HCT116 (cell line): ENCODE measurements at regions not wholly inside any gene's neighbourhood (a gene's known extent, or its start where the extent isn't known, plus 50 kb on each side); places are given as distances from the start of the nearest gene placed in this dataset.

Source experiments
- ATAC-seq: fragments of 200-7000 bp; cut with Tn5 transposase; 2 replicates; pipeline ENCODE4 v1.9.1; 2020; ENCODE audit warnings: mild to moderate bottlenecking, moderate library complexity
- BruUV-seq: library from RNA; stranded (reverse); fragments of 400-500 nt; replicated peaks from 2 replicates; lab custom pipeline; 2021; lab: Mats Ljungman, UMichigan
- CTCF ChIA-PET: fragments of 300-600 bp; sonication (Branson Sonifier 250); formaldehyde crosslinking; loops from one replicate; lab custom pipeline; 2021; ENCODE audit warnings: antibody characterized with exemption; lab: Charles Lee
- POLR2A ChIA-PET: fragments of 300-600, 350-600 bp; sonication (Branson Sonifier 250); formaldehyde crosslinking; loops from one replicate; lab custom pipeline; 2021; ENCODE audit warnings: antibody characterized with exemption; lab: Charles Lee
- RAD21 ChIA-PET, 2 experiments: fragments of 300-600 bp; sonication (Branson Sonifier 250); formaldehyde crosslinking; loops; one replicate each; lab custom pipeline; 2023; ENCODE audit warnings: low total read pairs in 2 of 2; ENCODE audit not compliant: uncharacterized antibody in 2 of 2, unreplicated experiment in 2 of 2, low non-redundant PET in 1 of 2; lab: Charles Lee
- DNase-seq: peaks from one replicate; pipeline ENCODE4 v3.0.0-alpha.2; 2010; ENCODE audit warnings: low read depth, low spot score
- H2AFZ ChIP-seq: fragments of 200-600 bp; shearing (Covaris generic), sonication (generic); 2 replicates; pipeline ENCODE4 v1.6.1; 2017; ENCODE audit warnings: low read depth, mixed run types, mixed read lengths, antibody characterized with exemption, low read length; ENCODE audit not compliant: poor library complexity, severe bottlenecking
- H3K27ac ChIP-seq: 2 replicates; pipeline ENCODE4 v1.5.1; 2012; ENCODE audit warnings: low read depth, low read length
- H3K27me3 ChIP-seq: fragments of 200-600 bp; sonication (generic); 2 replicates; pipeline ENCODE4 v1.6.1; 2016; ENCODE audit warnings: mixed run types, low read length, mixed read lengths; ENCODE audit not compliant: insufficient read depth
- H3K36me3 ChIP-seq, 2 experiments: fragments of 200-500 bp in 1 of 2; fragments of 200-600 bp in 1 of 2; sonication (Bioruptor generic) in 1 of 2; sonication (generic) in 1 of 2; 2 replicates each; pipeline versions ENCODE4 v1.5.1 to v1.6.1; 2014 to 2016; ENCODE audit warnings: low read length in 2 of 2, inconsistent platforms in 1 of 2, mixed read lengths in 1 of 2, mixed run types in 1 of 2; ENCODE audit not compliant: insufficient read depth in 2 of 2, control insufficient read depth in 1 of 2
- H3K4me1 ChIP-seq, 2 experiments: fragments of 200-600 bp in 1 of 2; sonication (generic) in 1 of 2; 2 replicates each; pipeline versions ENCODE4 v1.5.1 to v1.6.1; 2012 to 2017; ENCODE audit warnings: low read length in 2 of 2, inconsistent platforms in 1 of 2, mild to moderate bottlenecking in 1 of 2, mixed read lengths in 1 of 2, mixed run types in 1 of 2, moderate library complexity in 1 of 2; ENCODE audit not compliant: insufficient read depth in 2 of 2, control insufficient read depth in 1 of 2
- H3K4me2 ChIP-seq: fragments of 200-600 bp; sonication (generic); 2 replicates; pipeline ENCODE4 v1.6.1; 2017; ENCODE audit warnings: mixed run types, low read length, mixed read lengths
- H3K4me3 ChIP-seq, 2 experiments: fragments of 200-600 bp in 1 of 2; sonication (generic) in 1 of 2; replicated peaks in 1 of 2; 2 replicates each; pipeline ENCODE4 v1.5.1; 2011 to 2016; ENCODE audit warnings: low read length in 2 of 2, control low read depth in 1 of 2, low read depth in 1 of 2, mild to moderate bottlenecking in 1 of 2, mixed read lengths in 1 of 2, mixed run types in 1 of 2
- H3K79me2 ChIP-seq: fragments of 200-600 bp; sonication (generic); 2 replicates; pipeline ENCODE4 v1.6.1; 2017; ENCODE audit warnings: mild to moderate bottlenecking, mixed run types, low read length, moderate library complexity, mixed read lengths; ENCODE audit not compliant: insufficient read depth
- H3K9ac ChIP-seq: fragments of 200-600 bp; sonication (generic); 2 replicates; pipeline ENCODE4 v1.6.1; 2016; ENCODE audit warnings: low read length, mixed read lengths
- H3K9me2 ChIP-seq: fragments of 200-600 bp; sonication (generic), shearing (Covaris generic); 2 replicates; pipeline ENCODE4 v1.6.1; 2017; ENCODE audit warnings: mixed run types, mild to moderate bottlenecking, moderate library complexity; ENCODE audit not compliant: insufficient read depth
- H3K9me3 ChIP-seq, 2 experiments: fragments of 200-500 bp in 1 of 2; fragments of 200-600 bp in 1 of 2; sonication (Bioruptor generic) in 1 of 2; sonication (generic) in 1 of 2; 2 replicates each; pipeline ENCODE4 v1.6.1; 2014 to 2017; ENCODE audit warnings: low read length in 2 of 2, mixed read lengths in 2 of 2, inconsistent platforms in 1 of 2, low read depth in 1 of 2, mild to moderate bottlenecking in 1 of 2, mixed run types in 1 of 2, moderate library complexity in 1 of 2; ENCODE audit not compliant: control insufficient read depth in 1 of 2, insufficient read depth in 1 of 2
- H4K20me1 ChIP-seq: fragments of 200-600 bp; sonication (generic), shearing (Covaris generic); 2 replicates; pipeline ENCODE4 v1.6.1; 2017; ENCODE audit warnings: mixed run types, mild to moderate bottlenecking, moderate library complexity; ENCODE audit not compliant: insufficient read depth
- EGR1 ChIP-seq: IDR thresholded peaks from 2 replicates; pipeline ENCODE4 v1.6.1; 2012; ENCODE audit warnings: low read depth
- POLR2A ChIP-seq: IDR thresholded peaks from 2 replicates; pipeline ENCODE4 v1.7.0; 2011; ENCODE audit warnings: borderline replicate concordance; ENCODE audit not compliant: insufficient read depth, insufficient read length; ENCODE audit errors: extremely low read depth
- POLR2AphosphoS5 ChIP-seq: IDR thresholded peaks from 2 replicates; pipeline ENCODE4 v1.6.1; 2011; ENCODE audit warnings: mild to moderate bottlenecking, low read depth, low read length, moderate library complexity
- RAD21 ChIP-seq: IDR thresholded peaks from 2 replicates; pipeline ENCODE4 v1.6.1; 2012; ENCODE audit warnings: low read depth, mild to moderate bottlenecking
- SP1 ChIP-seq: IDR thresholded peaks from 2 replicates; pipeline ENCODE4 v1.6.1; 2012; ENCODE audit warnings: low read depth
- ZBTB33 ChIP-seq: IDR thresholded peaks from 2 replicates; pipeline ENCODE4 v1.6.1; 2011; ENCODE audit warnings: mild to moderate bottlenecking, low read length, moderate library complexity; ENCODE audit not compliant: insufficient replicate concordance; ENCODE audit errors: extremely low read depth
- intact Hi-C: fragments of 100-400 bp; cut with micrococcal nuclease; formaldehyde crosslinking; loops from 2 replicates; pipeline ENCODE4 v1.10.0; 2022
- TF ChIP-seq, protein P1 (sequence below), 3 experiments: fragments of 200-600 bp in 1 of 3; sonication (generic) in 1 of 3; IDR thresholded peaks in 2 of 3; conservative IDR thresholded peaks in 1 of 3; 2 replicates each; pipeline ENCODE4 v1.5.1; 2012 to 2017; ENCODE audit warnings: low read depth in 2 of 3, low read length in 2 of 3, antibody characterized with exemption in 1 of 3, borderline replicate concordance in 1 of 3, control low read depth in 1 of 3, mild to moderate bottlenecking in 1 of 3, mixed read lengths in 1 of 3, mixed run types in 1 of 3, moderate library complexity in 1 of 3; ENCODE audit not compliant: insufficient read depth in 1 of 3

GRCh38 chr15:38743147-38743546 is 178.5 kb upstream of the RASGRP1 start:
- intact Hi-C loops = no loop called here
- no TSS peak for BruUV-seq
- no peak overlapping the region for H3K4me2 ChIP-seq
- no peak overlapping the region for H3K27ac ChIP-seq
- peaks cover 4% of the 10 kb centered on the region; the same call in 1 of the 2 replicates for H3K27me3 ChIP-seq
- DNase-seq (no peak), ATAC-seq (no peak)
- ChIA-PET RAD21 (interaction anchor here in 1 of 2 experiments (0.7 kb wide), 1 partner anchor 425 kb away, joined by 3 read pairs; no protein-coding TSS in a partner anchor), CTCF (no interaction called here), POLR2A (no interaction called here)
- H3K9ac ChIP-seq = no peak overlapping the region
- no peaks in the 10 kb centered on the region for H3K4me1 ChIP-seq
- H3K9me3 ChIP-seq = no peaks in the 10 kb centered on the region
- no peaks in the 10 kb centered on the region for H3K9me2 ChIP-seq
- no peak overlapping the region for H2AFZ ChIP-seq
- no peaks in the 10 kb centered on the region for H3K36me3 ChIP-seq
- TF ChIP-seq, protein P1, sequence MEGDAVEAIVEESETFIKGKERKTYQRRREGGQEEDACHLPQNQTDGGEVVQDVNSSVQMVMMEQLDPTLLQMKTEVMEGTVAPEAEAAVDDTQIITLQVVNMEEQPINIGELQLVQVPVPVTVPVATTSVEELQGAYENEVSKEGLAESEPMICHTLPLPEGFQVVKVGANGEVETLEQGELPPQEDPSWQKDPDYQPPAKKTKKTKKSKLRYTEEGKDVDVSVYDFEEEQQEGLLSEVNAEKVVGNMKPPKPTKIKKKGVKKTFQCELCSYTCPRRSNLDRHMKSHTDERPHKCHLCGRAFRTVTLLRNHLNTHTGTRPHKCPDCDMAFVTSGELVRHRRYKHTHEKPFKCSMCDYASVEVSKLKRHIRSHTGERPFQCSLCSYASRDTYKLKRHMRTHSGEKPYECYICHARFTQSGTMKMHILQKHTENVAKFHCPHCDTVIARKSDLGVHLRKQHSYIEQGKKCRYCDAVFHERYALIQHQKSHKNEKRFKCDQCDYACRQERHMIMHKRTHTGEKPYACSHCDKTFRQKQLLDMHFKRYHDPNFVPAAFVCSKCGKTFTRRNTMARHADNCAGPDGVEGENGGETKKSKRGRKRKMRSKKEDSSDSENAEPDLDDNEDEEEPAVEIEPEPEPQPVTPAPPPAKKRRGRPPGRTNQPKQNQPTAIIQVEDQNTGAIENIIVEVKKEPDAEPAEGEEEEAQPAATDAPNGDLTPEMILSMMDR (IDR thresholded peaks at IDR 0.05 in 2 of 3, conservative IDR thresholded peaks at IDR 0.05 in 1 of 3; ENCODE audit: borderline replicate concordance in 1 of 3, insufficient read depth in 1 of 3, low read depth in 2 of 3, low read length in 2 of 3) = no peak
- TF ChIP-seq ZBTB33 (no peak), POLR2AphosphoS5 (no peak), RAD21 (no peak), SP1 (no peak), POLR2A (no peak), EGR1 (no peak)
- no peaks in the 10 kb centered on the region for H4K20me1 ChIP-seq
- no peaks in the 10 kb centered on the region for H3K79me2 ChIP-seq
- no peak overlapping the region for H3K4me3 ChIP-seq
